DMS53 treated with DMSO at 0.1 percent for 48 hours (cell line): ENCODE measurements at regions not wholly inside any gene's neighbourhood (a gene's known extent, or its start where the extent isn't known, plus 50 kb on each side); places are given as distances from the start of the nearest gene placed in this dataset.

Experiments
- DNase-seq: peaks from one replicate; lab custom pipeline; 2025; ENCODE audit not compliant: unreplicated experiment; lab: John Stamatoyannopoulos, UW

DNA sequence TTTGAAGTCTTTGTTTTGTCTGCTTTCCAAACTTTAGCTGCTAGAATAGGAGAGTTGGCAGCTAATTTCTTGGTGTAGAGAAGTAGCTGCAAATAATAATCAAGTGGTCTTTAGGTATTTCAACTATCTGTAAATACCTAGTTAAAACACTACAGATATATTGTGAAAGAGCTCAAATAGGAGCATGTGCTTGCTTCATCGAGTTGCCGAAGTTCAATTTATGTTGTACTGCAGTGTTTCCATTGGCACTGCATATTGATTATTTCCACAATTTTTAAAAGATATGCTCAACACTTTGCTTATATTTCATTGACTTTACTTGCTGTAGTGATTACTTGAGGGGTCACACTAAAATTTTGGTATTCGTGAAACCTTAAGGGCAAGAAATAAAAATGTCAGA is 131.6 kb upstream of the BMP4 start:
- DNase-seq, result no peak

DNA sequence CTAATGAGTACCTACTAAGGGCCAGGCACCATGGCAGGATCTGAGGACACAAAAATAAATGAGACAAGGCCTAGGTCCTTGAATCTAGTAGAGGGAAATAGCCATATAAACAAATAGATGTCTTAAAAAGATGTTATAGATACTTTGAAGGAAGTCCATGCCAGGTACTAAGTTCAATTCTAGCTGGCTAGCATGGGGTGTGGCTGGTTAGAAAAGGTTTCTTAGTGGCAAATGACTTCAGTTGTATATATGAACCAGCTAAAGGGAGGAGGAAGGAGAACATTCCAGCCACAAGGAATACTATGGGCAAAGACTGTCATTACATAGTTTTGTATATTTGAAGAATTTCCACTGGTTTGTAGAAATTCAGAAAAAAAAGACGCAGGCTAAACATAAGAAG is 133.6 kb upstream of the BMP4 start:
- no peak for DNase-seq

DNA sequence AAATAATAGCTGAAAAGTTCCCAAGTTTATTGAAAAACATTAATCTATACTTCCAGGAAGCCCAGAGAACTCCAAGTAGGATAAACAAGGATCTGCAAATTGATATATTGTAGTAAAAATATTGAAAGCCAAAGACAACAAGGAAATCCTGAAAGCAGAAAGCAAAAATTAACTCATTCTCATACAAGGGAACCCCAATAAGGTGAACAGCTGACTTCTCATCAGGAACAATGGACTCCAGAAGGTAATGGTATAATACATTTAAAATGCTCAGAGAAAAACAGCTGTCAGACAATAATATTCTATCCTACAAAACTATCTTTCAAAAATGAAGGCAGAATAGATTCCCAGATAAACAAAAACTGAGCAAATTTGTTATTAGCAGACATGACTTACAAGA is 138.1 kb upstream of the BMP4 start:
- DNase-seq, result peak; percentile 0

DNA sequence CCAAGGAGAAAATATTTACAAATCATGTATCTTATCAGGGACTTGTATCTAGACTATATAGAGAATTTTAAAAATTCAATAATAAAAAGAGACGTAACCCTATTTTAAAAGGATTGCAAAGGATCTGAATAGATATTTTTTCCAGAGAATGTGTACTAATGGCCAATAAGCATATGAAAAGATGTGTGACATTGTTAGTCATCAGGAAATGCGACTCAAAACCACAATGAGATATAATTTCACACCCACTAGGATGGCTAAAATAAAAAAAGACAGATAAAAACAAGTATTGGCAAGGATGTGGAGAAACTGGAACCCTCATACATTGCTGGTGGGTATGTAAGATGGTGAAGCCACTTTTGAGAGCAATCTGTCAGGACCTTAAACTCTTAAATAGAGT is 141.9 kb upstream of the BMP4 start:
- DNase-seq, result no peak

DNA sequence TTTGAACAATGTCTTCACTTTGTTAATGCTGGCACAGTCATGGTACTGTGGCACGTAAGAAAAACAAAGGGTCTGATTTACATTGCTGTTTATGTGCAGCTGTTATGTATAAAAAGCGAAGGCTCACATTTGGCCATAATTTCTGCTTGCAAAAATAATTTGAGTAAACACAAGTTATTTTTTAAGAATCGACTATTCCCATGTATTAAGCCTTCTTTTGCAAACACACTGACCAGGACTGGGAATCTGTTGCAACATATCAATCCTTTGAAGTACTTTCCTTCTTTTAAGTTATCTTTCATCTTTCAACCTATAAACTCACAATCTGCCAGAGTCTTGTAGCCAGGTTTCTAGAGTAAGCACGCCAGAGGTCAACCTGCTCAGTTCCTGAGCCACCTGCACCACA is 145.4 kb upstream of the BMP4 start:
- DNase-seq, result no peak

DNA sequence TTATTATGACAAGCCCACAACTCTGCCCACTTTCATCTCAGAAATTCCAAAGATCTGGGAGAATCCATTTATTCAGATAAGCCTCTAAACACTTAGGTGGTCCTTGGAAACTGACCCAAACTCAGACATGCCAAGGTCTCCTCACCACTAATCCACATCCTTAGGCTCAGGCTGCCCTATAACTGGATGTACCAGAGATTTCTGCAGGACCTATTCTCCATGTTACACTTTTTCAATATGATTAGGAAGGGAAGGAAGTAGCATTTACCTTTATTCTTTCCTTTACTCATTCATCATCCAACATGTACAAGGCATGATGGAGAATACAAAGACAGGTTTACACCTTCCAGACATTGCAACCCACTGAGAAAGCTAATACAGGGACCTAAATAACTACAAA is 145.9 kb upstream of the BMP4 start:
- DNase-seq, result no peak

DNA sequence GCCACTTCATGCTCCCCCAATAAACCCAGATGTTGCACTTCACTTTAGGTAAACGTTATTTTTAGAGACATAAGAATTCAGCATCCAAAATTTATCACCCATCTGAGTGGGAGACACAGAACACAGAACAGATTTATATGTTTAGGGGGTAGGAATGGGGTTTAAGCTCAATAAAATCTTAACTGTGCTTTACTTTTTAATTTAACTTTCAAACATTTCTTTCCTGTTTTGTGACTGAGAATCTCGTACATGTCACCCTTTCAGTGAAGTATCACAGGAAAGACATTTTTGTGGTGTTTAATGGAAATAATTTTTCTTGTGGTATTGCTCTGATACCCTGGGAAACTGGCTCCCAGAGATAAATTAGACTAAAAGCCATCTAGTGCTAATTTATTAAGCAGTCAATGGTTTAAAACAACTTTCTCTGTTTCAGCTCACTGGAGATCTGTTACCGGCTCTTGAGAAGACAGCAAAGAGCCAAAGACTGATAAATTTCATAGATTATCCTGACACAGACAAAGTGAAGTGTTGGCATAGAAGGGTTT is 148.0 kb upstream of the BMP4 start:
- DNase-seq, result no peak

DNA sequence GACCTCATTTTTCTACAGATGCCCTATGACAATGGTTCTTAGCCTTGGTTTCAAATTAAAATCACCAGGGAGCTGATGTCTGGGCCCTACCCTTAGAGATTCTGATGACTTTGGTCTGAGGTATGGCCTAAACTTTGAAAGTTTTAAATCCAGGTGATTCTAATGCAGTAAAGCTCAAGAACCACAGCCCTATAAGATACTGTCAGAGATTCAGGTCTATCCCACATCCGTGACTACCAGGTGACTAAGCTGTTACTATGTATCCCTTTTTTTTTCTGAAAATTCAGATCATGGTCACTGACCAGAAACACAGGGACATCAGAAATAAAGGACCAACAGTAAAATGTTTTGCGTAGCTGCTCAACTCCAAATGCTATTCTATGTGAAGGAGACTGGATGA is 148.8 kb upstream of the BMP4 start:
- DNase-seq, result no peak

DNA sequence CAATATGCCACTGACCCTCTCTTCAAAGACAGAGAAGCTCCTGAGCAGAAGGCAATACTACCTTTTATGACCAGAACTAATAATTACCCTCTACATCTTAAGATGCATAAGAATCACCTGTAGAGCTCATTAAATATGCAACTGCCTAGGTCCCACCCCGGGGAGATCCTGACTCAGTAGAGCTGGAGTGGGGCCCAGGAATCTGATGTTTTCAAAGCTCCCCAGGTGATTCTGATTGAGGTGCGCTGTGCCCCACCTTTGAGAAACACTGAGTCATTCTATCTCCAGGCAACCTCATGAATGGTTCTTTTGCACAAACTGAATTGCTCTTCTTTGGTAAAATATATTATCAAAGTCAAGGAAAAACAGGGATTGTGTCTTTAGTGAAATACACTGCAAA is 149.3 kb upstream of the BMP4 start:
- no peak for DNase-seq

DNA sequence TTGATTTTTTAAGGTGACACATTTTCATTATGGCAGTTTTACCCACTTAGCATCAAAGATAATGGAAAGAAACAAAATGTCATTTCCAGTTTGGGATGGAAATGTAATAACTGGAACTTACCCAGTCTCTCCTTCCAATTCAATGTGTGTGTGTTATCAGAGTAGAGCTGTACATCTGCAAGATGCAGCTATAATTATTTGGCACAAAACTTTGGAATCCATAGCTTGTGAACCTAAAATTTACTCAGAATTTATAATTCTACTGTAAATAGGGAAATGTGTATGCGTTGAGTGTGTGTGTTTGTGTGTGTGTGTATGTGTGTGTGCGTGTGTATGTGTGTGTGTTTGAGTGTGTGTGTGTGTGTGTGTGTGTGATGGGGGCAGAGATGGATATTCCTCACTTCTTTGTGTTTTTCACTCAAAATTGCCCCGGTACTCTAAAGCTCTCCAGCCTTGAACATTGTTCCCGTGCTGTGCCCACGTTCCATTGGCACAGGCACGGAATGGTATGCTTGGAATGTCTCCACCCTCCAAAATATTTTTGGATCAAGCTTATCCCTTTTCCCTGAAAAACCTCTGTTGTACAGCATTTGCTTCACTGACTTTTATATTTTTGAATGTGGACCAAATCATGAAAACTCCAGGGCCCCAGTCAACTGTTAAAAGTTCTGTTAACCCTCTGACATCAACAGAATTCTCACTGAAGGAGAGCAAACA is 150.2 kb upstream of the BMP4 start:
- no peak for DNase-seq

DNA sequence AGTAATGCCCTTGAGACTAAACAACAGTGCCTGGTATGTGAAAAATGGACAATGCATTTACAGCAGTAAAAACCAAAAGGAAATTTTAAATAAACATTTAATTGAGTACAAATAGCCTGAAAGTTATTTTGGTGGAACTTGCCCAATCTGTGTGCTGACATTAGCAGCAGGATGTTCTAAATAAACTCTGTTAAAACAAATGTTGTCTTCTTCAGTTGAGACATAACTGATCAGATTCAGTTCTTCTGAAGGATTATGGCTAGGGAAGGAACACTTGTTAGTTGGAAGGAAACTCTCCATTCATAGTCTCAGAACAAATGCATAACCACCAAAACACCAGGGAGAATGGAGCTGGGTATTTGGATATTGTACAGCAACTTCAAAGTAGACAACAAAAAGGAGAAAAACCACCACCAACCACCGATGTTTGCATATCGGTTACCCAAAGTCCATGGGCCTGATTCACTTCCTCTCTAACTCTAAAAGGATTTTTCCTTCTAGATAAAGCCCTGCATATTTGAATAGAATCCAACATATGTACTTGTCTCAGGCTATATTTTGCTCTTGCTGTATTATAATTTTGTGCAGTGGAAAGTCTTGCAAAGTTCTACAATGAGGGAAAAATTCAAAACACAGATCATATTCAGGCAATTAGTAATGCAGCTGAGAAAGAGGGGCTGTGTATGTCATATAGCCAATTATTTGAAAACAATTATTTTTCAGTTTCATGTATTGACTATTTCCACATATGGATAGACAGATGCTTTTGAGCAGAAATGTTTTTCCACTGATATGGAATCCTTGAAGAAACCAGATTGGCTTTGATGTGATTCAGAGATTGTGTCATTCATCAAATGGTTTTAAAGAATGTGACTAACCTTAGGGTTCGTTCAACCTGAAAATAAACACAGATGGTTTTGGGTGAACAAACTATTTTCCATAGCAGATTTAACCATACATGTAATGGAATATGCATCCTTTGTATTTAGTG is 152.2 kb upstream of the BMP4 start:
- no peak for DNase-seq

DNA sequence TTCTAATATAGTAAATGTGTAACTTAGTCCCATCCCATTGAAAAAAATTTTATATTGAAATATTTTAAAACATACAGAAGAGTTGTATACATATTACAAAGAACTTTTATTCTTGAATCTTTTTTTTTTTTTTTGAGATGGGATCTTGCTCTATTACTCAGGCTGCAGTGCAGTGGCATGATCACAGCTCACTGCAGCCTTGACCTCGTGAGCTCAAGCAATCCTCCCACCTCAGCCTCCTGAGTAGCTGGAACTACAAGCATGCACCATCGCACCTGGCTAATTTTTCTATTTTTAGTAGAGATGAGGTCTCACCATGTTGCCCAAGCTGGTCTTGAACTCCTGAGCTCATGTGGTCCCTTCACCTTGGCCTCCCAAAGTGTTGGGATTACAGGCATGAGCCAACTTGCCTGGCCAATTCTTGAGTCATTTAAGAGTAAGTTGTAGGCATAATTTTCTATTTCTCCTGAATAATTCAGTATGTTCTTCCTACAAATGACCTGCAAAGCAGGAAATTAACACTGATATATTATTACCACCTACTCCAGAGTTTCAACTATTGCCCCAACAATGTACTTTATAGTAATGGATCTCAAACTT is 153.0 kb upstream of the BMP4 start:
- DNase-seq, result no peak

DNA sequence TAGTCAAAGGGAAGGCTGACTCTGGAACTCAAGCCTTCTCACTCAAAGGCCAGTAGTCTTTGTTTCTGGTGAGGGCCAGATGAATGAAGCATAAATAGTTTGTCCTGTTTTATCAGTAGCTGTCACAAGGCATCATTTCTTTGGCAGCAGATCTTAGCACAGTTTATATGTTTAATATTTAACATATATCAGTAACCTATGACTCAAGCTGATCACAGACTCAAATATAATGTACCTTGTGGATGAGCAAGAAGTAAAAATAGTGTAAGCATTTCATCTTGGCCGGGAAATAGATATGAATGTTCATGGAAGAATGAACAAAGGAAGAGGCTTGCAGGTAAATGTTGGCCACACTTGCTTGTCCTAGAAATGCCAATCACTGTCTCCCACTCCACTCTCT is 158.3 kb upstream of the BMP4 start:
- no peak for DNase-seq

DNA sequence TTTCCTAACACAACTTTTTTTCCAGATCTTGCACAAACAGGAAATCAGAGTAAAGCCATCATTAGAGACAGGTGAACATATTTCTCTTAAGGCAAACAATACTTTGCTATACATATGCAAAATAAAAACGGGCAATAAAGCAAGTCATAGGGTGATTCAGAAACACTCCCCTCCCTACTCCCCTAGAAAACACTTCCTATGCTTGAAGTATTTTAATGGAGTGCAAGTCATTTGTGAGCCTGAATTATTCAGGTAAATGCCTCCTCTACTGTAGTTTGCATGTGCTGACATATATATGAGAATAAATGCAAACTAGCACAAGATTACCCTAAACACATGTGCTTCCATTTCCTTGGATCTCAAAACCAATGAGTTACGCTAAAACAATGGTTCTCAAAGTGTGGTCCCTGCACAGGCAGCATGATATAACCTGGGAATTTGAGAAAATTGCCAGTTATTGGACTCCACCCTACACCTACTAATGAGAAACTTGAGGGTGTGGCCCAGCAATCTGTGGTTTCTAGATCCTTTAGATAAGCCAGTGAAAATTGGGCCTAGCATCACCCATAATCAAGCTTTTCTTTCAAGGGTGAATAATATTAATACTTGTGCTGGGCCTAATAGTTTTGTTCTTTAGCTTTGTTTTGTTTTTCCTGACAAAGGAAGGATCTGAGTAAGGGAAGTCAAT is 159.7 kb upstream of the BMP4 start:
- no peak for DNase-seq

DNA sequence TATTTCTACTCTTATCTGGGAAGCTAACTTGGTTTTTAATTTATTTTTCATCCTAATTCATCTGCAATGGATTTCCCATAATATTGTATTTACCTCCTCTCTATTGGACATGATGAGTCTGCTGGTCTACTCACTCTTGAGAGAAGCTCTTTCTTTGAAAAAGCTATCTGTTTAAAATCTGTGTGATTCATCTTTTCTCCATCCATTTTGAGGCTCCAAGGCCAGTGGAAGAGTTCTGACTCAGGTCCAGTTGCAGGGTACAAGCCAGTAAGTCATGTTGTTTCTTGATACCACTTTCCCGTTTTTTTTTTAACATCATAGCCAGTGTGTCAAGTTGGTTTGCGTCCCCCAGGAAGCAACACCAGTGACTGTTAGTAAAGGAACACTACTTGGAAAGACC is 160.3 kb upstream of the BMP4 start:
- no peak for DNase-seq

DNA sequence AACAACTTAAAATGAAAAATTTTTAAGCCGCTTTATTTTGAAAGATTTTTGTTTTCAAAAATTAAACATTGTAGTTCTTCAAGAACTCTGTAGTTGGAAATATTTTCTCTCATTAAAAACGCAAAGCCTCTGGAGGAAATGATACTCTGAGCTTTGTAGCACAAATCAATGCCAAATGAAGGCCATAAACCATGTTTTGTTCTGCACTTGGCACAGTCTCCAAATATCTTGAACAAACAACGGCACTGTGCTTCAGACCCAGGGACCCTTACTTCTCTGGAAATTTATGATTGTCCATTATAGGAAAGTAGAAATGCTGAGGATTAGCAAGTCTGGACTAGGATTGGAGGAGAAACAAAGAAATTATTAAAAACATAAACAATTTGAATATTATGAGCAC is 160.8 kb upstream of the BMP4 start:
- DNase-seq, result no peak

DNA sequence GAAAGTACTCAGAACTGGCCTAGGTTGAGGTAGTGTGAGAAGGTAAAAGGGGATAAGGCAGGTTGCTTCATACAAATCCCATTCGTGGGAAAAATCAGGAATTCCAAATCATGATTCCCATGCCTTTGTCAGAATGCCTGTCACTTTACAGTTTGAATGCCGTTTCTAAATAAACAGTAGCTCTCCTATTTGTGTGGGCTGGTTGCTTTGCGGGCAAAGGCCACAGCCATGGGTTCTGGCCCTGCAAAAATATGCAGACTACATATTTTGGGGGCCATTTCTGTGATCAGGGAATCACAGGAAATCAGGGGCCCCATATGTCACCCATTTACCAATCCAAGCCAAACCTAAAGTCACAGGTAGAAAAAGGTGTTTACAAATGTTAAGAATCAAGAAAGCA is 161.3 kb upstream of the BMP4 start:
- no peak for DNase-seq

DNA sequence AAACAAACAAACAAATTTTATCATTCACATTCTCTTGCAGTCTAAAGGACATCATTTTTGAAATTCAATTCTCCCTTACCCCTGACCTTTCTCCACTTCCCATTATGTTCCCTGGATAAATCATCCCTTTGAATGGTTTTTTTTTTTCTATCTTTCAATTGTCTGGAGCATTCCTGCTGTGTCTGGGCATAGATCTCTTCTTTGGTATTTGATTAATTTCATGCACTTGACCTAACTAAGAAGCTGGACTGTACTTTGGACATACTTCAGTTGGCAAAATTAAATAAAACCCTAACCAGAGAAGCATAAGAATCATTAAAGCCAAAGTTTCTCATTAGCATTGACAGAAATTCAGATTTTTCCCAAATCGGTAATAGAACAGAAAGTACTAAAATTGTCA is 163.6 kb upstream of the BMP4 start:
- DNase-seq, result no peak

DNA sequence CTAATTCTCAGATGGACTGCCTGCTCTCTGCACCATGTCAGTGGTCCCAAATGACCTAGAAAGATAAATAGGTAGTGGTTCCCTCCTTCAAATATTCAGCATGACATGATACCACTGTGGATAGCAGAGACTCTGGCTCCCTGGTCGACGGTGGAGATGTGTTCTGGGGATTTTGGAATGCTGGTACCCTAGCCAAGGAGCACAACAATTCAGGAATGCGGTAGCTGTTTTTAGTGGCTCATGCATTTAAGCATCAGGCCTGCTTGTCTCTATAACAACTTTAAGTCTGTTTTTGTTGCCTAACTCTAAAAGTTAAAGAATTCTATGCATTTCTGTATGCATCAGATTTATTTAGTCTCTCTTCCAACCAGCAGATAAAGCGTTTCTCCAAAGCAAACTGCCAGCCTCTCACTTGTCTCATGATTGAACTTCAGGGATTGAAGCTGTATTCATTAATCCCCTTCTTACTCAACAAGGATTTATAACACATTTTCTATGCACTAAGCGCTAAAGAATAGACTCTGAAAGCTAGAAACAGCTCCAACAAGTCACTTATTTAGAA is 164.9 kb upstream of the BMP4 start:
- no peak for DNase-seq

DNA sequence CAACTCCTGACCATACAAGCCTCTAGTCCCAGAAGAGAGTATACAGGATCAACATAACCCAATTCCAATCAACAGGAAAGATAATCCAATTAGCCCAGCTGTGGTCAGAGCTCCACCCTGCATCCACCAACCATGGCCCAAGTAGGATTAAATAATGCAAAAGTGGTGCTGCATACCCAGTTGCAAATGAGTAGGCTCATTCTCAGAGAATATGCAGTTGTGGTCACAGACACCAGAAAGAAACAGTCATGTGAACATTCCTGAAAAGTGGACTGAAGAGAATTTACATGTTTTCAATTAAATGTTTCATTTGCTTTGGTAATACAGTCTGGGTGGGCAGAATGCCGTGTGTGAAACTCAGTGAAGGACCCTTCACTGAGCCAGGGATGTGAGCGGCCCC is 167.2 kb upstream of the BMP4 start:
- DNase-seq, result no peak

DNA sequence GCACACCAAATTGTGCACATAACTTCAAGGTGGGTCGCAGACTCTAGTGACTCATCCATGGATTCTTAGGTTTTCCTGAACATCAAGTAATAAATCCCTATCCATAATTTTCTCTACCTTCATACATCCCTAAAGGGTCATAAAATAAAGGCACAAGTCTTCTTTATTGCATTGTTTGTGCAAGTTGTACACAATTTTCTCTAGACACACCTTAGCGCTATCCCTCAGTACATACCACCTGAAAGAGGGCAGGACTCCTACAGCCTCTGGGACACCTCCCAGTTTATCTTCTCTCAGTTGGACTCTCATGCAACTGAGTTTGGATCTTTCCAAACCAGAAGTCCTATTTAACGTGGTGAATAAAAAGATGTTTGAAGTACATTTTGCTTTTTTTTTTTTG is 168.5 kb upstream of the BMP4 start:
- no peak for DNase-seq
